GM12865 (cell line): ENCODE measurements at regions not wholly inside any gene's neighbourhood (a gene's known extent, or its start where the extent isn't known, plus 50 kb on each side); places are given as distances from the start of the nearest gene placed in this dataset.

Source experiments
- DNase-seq: peaks from one replicate; pipeline ENCODE4 v3.0.0; 2010; ENCODE audit warnings: low read depth
- H3K4me3 ChIP-seq: 2 replicates; pipeline ENCODE4 v1.5.1; 2011; ENCODE audit warnings: mild to moderate bottlenecking, low read depth, low read length, control low read depth
- TF ChIP-seq, protein P1 (sequence below): IDR thresholded peaks from 2 replicates; pipeline ENCODE4 v1.5.1; 2011; ENCODE audit warnings: low read length, control low read depth, low read depth, inconsistent platforms; ENCODE audit not compliant: insufficient read depth; ENCODE audit errors: missing control alignments

DNA sequence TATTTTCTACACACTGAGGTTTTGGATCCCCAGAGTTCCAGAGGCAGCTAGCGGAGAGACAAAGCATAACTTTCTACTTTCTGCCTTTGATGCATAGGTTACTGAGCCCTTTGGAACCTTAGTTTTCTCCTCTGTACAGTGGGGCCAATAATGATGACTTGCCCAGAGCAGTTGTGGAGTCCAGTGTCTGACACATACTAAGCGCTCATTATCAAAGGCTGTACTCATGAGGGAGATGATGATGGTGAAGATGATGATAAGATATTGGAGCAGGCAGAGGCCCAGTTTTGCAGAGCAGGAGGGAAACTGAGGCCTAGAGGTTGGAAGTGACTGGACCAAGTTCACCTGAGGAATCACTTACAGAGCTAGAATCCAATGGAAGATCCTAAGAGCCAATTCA, 458.0 kb downstream of the MIAT start:
- DNase-seq = no peak
- H3K4me3 ChIP-seq = no peak overlapping the region
- TF ChIP-seq, protein P1, sequence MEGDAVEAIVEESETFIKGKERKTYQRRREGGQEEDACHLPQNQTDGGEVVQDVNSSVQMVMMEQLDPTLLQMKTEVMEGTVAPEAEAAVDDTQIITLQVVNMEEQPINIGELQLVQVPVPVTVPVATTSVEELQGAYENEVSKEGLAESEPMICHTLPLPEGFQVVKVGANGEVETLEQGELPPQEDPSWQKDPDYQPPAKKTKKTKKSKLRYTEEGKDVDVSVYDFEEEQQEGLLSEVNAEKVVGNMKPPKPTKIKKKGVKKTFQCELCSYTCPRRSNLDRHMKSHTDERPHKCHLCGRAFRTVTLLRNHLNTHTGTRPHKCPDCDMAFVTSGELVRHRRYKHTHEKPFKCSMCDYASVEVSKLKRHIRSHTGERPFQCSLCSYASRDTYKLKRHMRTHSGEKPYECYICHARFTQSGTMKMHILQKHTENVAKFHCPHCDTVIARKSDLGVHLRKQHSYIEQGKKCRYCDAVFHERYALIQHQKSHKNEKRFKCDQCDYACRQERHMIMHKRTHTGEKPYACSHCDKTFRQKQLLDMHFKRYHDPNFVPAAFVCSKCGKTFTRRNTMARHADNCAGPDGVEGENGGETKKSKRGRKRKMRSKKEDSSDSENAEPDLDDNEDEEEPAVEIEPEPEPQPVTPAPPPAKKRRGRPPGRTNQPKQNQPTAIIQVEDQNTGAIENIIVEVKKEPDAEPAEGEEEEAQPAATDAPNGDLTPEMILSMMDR = no peak

DNA sequence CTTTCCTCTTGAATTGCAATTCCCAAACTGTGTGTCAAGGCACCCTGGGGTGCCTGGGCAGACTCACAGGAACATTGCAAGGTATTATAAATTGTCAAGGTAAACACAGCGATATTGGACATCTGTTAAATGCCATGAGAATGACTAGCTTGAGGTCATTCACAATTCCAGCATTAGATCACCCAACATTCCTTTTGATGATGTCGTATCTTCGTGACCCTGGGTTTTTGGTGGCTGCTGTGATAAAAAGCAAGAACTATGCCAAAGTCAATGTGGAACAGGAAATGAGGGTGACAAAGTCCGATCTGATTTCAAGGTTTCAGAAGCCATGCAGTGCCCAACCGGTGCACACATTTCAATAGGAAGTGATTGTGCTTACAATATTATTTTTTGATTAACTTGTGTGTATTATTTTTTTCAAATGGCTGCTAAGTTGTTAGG, 458.4 kb downstream of the MIAT start:
- TF ChIP-seq, protein P1 = no peak
- no peak overlapping the region for H3K4me3 ChIP-seq
- DNase-seq = no peak

DNA sequence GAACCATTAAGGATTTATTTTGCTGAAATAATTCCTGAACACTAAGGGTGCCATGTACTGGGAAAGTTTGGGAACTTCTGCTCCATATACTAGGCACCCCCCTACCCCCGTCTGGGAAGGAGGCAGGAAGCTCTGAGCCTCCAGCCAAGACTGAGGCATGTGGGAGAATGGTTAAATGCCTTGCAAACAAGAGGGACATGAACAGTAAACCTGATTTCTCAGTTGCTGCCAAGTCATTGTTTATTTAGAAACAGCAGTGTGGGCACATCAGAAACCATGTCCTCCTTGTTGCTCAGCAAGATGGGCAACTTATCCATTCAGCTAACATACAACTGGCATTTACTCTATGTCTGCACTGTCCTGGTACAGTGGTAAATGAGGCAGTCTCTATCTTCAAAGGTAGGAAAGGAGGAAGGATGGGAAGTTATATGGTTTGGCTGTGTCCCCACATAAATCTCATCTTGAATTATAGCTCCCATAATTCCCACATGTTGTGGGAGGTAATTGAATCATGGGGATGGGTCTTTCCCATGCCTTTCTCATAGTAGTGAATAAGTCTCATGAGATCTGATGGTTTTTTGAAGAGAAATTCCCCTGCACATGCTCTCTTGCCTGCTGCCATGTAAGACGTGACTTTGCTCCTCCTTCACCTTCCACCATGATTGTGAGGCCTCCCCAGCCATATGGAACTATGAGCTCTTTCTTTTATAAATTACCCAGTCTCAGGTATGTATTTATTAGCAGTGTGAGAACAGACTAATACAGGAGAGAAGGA, 459.1 kb downstream of the MIAT start:
- H3K4me3 ChIP-seq = no peak overlapping the region
- no peak for DNase-seq
- TF ChIP-seq, protein P1 = no peak

DNA sequence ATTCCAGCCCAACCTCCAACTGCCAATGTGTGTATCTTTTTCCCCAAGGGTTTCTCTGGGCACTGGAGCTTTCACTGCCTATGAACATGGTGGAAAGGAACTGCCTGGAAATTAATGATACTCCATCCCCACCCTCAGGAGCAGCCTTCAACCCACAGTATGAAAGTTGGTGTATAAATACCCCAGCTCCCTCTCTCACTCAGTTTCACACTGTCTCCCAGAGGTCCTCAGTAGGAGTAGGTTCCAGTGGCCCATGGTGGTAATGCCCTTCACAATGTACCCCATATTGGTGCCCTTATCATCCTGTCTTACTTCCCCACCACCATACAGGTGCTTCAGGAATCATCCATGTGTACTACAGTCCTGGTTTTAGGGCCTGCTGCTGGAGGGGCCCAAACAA, 462.6 kb downstream of the MIAT start:
- TF ChIP-seq, protein P1 = no peak
- DNase-seq = no peak
- H3K4me3 ChIP-seq = no peak overlapping the region

DNA sequence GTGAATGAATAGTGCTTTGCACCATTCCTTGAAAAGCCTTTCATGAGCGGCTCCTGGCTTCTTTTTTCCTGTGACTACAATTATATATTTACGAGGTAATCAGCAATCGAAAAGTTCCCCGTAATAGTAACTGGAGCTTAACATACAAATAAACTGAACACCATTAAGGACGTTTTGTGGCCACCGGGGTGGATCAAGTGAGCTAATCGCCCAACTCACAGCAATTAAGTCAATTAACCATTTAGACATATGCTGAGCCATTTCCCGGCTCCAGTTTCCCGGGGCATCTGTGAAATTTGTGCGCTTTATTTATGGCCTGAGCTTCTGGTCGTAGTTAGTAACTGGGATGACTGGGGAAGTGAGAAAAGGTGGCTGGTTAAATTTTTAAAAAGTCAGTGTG, 465.2 kb downstream of the MIAT start:
- H3K4me3 ChIP-seq = no peak overlapping the region
- no peak for DNase-seq
- TF ChIP-seq, protein P1 = no peak

DNA sequence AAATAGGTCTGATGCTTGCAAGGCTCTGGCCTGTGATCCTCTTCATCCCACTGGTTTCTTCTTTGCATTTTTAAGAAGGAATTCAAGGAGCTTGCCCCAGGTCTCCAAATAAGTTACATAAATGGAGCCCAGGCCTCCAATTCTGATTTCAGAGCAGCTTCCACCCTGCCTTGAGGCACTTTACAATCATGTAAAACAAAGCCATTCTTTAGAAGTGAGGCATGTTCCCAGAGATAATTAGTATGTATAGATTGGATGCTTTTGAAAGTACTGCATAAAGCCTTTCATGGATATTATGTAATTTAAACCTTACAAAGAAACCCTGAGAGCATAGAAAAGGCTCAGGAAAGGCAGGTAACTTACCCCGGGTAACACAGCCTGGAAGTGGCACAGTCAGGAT, 466.5 kb downstream of the MIAT start:
- no peak for DNase-seq
- no peak overlapping the region for H3K4me3 ChIP-seq
- TF ChIP-seq, protein P1 = no peak
